GM12873 (cell line): ENCODE measurements at regions not wholly inside any gene's neighbourhood (a gene's known extent, or its start where the extent isn't known, plus 50 kb on each side); places are given as distances from the start of the nearest gene placed in this dataset.

Experiments
- CTCF ChIP-seq: IDR thresholded peaks from 2 replicates; pipeline ENCODE4 v1.5.1; 2012; ENCODE audit warnings: low read depth, mild to moderate bottlenecking, moderate library complexity, low read length, control low read depth; ENCODE audit not compliant: insufficient read depth; ENCODE audit errors: missing control alignments

DNA sequence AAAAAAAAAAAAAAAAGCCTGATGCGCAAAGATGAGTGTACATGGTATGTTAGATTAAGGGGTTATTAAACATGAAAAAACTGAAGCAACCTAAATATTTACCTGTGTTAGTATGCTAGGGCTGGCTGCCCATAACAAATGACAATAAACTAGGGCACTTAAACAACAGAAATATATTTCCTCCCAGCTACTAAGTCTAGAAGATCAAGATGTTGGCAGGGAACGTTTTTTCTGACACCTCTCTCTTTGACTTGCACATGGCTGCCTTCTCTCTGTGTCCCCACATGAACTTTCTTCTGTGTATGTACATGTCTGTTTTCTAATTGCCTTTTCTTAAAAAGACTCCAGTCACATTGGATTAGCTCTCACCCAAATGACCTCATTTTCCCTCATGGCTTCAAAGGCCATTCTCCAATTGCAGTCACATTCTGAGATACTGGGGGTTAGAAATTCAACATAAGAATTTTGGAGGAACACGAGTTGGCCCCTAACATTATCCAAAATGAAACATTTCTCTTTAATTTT is 694.5 kb downstream of the CDH9 start:
- no peak for TF ChIP-seq CTCF

DNA sequence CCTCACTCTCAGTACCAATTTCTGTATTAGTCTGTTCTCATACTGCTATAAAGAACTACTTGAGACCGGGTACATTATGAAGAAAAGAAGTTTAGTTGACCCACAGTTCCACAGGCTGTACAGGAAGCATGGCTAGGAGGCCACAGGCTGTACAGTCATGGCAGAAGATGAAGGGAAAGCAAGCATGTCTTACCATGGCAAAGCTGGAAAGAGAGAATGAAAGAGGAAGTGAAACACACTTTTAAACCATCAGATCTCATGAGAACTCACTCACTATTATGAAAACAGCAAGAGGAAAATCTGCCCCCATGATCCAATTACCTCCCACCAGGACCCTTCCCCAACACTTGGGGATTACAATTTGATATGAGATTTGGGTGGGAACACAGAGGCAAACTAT is 698.8 kb downstream of the CDH9 start:
- TF ChIP-seq CTCF: no peak

- TF ChIP-seq CTCF: no peak
Measured at GRCh38 chr5:26329562-26330189, 708.7 kb downstream of the CDH9 start.

- TF ChIP-seq CTCF: no peak
Measured at GRCh38 chr5:26326153-26326759, 712.1 kb downstream of the CDH9 start.

DNA sequence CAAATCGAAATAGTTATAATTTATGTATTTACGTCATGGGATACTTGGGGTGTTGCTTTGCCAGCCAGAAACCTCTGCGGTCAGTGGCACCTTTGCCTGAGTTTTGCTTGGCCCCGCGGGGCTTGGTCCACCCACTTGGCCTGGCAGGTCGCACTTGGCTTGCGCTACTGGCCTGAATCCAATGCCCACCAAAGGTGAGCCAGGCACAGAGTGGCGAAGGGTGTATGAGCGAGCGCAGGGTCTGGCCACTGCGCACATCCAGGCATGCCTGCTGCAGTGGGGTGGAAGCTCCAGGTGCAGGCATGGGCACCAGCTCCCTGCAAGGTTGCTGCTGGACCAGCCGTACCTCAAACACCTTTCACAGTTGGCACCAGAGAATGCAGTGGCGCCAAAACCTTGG is 714.6 kb downstream of the CDH9 start:
- TF ChIP-seq CTCF: no peak

GRCh38 chr5:26321278-26321677 is 717.1 kb downstream of the CDH9 start:
- TF ChIP-seq CTCF: no peak

- no peak for TF ChIP-seq CTCF
Measured at GRCh38 chr5:26310415-26310814, 728.0 kb downstream of the CDH9 start.
